Dedifferentiated amniotic fluid mesenchymal stem cell (primary cell): ENCODE measurements at regions not wholly inside any gene's neighbourhood (a gene's known extent, or its start where the extent isn't known, plus 50 kb on each side); places are given as distances from the start of the nearest gene placed in this dataset.

Experiments used
- DNase-seq: peaks from one replicate; pipeline ENCODE4 v3.0.0-alpha.2; 2016; ENCODE audit errors: extremely low spot score

- no peak for DNase-seq
Measured at GRCh38 chr2:128437204-128437565, 118.5 kb upstream of the HS6ST1 start.

GRCh38 chr2:128438091-128438490 is 119.4 kb upstream of the HS6ST1 start:
- DNase-seq, result no peak

GRCh38 chr2:128438586-128438985 is 119.9 kb upstream of the HS6ST1 start:
- DNase-seq, result no peak

- no peak for DNase-seq
Measured at GRCh38 chr2:128439031-128439790, 120.5 kb upstream of the HS6ST1 start.

- no peak for DNase-seq
Measured at GRCh38 chr2:128439791-128440665, 121.4 kb upstream of the HS6ST1 start.

GRCh38 chr2:128440666-128441340 is 122.1 kb upstream of the HS6ST1 start:
- DNase-seq, result no peak

GRCh38 chr2:128441341-128442052 is 122.8 kb upstream of the HS6ST1 start:
- no peak for DNase-seq

- DNase-seq, result no peak
Measured at GRCh38 chr2:128442053-128442751, 123.5 kb upstream of the HS6ST1 start.

- no peak for DNase-seq
Measured at GRCh38 chr2:128442891-128443302, 124.2 kb upstream of the HS6ST1 start.

GRCh38 chr2:128444121-128444771 is 125.6 kb upstream of the HS6ST1 start:
- no peak for DNase-seq

- no peak for DNase-seq
Measured at GRCh38 chr2:128444816-128445522, 126.3 kb upstream of the HS6ST1 start.

- DNase-seq, result no peak
Measured at GRCh38 chr2:128445523-128445900, 126.8 kb upstream of the HS6ST1 start.

- no peak for DNase-seq
Measured at GRCh38 chr2:128446049-128446873, 127.6 kb upstream of the HS6ST1 start.

- no peak for DNase-seq
Measured at GRCh38 chr2:128446874-128447537, 128.3 kb upstream of the HS6ST1 start.

- no peak for DNase-seq
Measured at GRCh38 chr2:128447538-128447995, 128.9 kb upstream of the HS6ST1 start.

GRCh38 chr2:128448331-128449225 is 129.9 kb upstream of the HS6ST1 start:
- DNase-seq, result no peak
